Psoas muscle (tissue), 7 donors: ENCODE measurements at regions not wholly inside any gene's neighbourhood (a gene's known extent, or its start where the extent isn't known, plus 50 kb on each side); places are given as distances from the start of the nearest gene placed in this dataset.

Source experiments
- ATAC-seq, 4 donors: fragments of 200-7000 bp; cut with Tn5 transposase; one replicate each; pipeline ENCODE4 v1.9.1; 2020; ENCODE audit warnings: moderate library complexity in 3 of 4, mild to moderate bottlenecking in 2 of 4
- DNase-seq, 2 donors: peaks; one replicate each; pipeline ENCODE4 v3.0.0-alpha.2; 2020
- H3K27ac ChIP-seq: fragments of 200-600 bp; one replicate; pipeline ENCODE4 v1.8.0; 2022
- H3K27me3 ChIP-seq, 3 donors: fragments of 200-600 bp in 1 of 3; one replicate each; pipeline versions ENCODE4 v1.6.1 to v1.8.0; 2013 to 2022; ENCODE audit warnings: low read length in 2 of 3, mild to moderate bottlenecking in 2 of 3, moderate library complexity in 1 of 3; ENCODE audit not compliant: insufficient read depth in 3 of 3
- H3K36me3 ChIP-seq, 2 donors: fragments of 200-600 bp in 1 of 2; one replicate each; pipeline versions ENCODE4 v1.6.1 to v1.8.0; 2013 to 2022; ENCODE audit warnings: low read depth in 1 of 2, mild to moderate bottlenecking in 1 of 2, moderate library complexity in 1 of 2; ENCODE audit not compliant: insufficient read depth in 1 of 2
- H3K4me1 ChIP-seq: fragments of 200-600 bp; one replicate; pipeline ENCODE4 v1.8.0; 2022
- H3K4me3 ChIP-seq: fragments of 200-600 bp; one replicate; pipeline ENCODE4 v1.8.0; 2022; ENCODE audit warnings: mild to moderate bottlenecking
- H3K9me3 ChIP-seq: fragments of 200-600 bp; one replicate; pipeline ENCODE4 v1.8.0; 2022
- WGBS, 3 donors: extraction: QIAGEN DNeasy Blood & Tissue Kit; methylation state at CpG; one replicate each; pipeline versions ENCODE4 v1.1.6 to v1.1.7; 2013; 5-methylcytosine and 5-hydroxymethylcytosine counted together
- intact Hi-C, 2 donors: fragments of 100-400 bp; cut with DNase I; formaldehyde crosslinking; loops; one replicate each; pipeline versions ENCODE4 v1.11.0 to v1.14.2; 2022
- TF ChIP-seq, protein P1 (sequence below): fragments of 200-600 bp; IDR thresholded peaks from one replicate; pipeline ENCODE4 v1.8.0; 2022; ENCODE audit warnings: antibody characterized with exemption
- donor health status: healthy with polysubstance abuse.
- donor health status: DM: no; HTN: no; CAD: no; lungs with moderate emphysema.
- donor health status: Bipolar disorder and iron deficiency.
- donor health status: healthy.
- donor health status: DM: yes; HTN: yes; CAD: no.
- donor health status: DM: no; HTN: no; CAD: no.
- donor health status: DM: yes; HTN: yes; CAD: no.

DNA sequence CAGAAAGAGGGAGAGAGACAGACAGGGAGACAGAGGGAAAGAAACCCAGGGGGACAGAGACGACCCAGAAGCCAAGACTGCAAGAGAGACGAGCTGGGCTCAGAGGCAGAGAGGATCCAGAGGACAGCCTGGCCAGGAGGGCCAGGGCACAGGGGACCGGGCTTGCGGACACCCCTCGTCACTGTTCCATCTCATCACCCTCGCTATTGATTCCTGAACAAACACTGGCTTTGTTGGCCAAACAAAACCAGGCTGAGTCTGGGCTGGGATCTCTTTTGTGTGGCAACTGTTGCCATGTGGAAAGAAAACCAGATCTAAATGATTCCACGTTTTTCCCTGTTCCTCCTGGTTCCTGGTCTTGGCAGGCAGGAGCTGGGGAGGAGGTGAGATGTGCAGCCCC is 339.4 kb downstream of the MN1 start:
- ATAC-seq: no peak
- Histone ChIP-seq H3K27me3 (peaks cover 0 to 19% (median 3%) of the 10 kb centered on the region in 3 donors), H3K27ac (no peak overlapping the region), H3K4me3 (no peak overlapping the region), H3K4me1 (no peaks in the 10 kb centered on the region), H3K36me3 (no peaks in the 10 kb centered on the region), H3K9me3 (no peaks in the 10 kb centered on the region)
- DNase-seq: no peak
- intact Hi-C loops: no loop called here
- 46 to 48% (median 47%) methylated on average over 7 of the region's 7 CpGs for WGBS, 3 donors
- TF ChIP-seq, protein P1, sequence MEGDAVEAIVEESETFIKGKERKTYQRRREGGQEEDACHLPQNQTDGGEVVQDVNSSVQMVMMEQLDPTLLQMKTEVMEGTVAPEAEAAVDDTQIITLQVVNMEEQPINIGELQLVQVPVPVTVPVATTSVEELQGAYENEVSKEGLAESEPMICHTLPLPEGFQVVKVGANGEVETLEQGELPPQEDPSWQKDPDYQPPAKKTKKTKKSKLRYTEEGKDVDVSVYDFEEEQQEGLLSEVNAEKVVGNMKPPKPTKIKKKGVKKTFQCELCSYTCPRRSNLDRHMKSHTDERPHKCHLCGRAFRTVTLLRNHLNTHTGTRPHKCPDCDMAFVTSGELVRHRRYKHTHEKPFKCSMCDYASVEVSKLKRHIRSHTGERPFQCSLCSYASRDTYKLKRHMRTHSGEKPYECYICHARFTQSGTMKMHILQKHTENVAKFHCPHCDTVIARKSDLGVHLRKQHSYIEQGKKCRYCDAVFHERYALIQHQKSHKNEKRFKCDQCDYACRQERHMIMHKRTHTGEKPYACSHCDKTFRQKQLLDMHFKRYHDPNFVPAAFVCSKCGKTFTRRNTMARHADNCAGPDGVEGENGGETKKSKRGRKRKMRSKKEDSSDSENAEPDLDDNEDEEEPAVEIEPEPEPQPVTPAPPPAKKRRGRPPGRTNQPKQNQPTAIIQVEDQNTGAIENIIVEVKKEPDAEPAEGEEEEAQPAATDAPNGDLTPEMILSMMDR: no peak

- 83 to 85% (median 84%) methylated on average over 13 of the region's 13 CpGs for WGBS, 3 donors
- H3K9me3 ChIP-seq: no peaks in the 10 kb centered on the region
- H3K27me3 ChIP-seq: peaks cover 0 to 19% (median 3%) of the 10 kb centered on the region in 3 donors
- DNase-seq (no peak), ATAC-seq (no peak)
- no peak overlapping the region for H3K4me3 ChIP-seq
- no peak overlapping the region for H3K27ac ChIP-seq
- H3K36me3 ChIP-seq: no peaks in the 10 kb centered on the region
- no peaks in the 10 kb centered on the region for H3K4me1 ChIP-seq
- TF ChIP-seq, protein P1: no peak
- intact Hi-C loops: no loop called here
Measured at GRCh38 chr22:27463121-27463660, 338.4 kb downstream of the MN1 start.

GRCh38 chr22:27466229-27466628 is 335.3 kb downstream of the MN1 start:
- TF ChIP-seq, protein P1: no peak
- Histone ChIP-seq H3K4me1 (no peaks in the 10 kb centered on the region), H3K9me3 (no peaks in the 10 kb centered on the region), H3K4me3 (no peak overlapping the region), H3K36me3 (no peaks in the 10 kb centered on the region), H3K27me3 (peaks cover 0 to 10% (median 1%) of the 10 kb centered on the region in 3 donors), H3K27ac (no peak overlapping the region)
- DNase-seq (no peak), ATAC-seq (no peak)
- WGBS, 3 donors: 74 to 88% (median 84%) methylated on average over 2 of the region's 2 CpGs
- intact Hi-C loops: no loop called here

DNA sequence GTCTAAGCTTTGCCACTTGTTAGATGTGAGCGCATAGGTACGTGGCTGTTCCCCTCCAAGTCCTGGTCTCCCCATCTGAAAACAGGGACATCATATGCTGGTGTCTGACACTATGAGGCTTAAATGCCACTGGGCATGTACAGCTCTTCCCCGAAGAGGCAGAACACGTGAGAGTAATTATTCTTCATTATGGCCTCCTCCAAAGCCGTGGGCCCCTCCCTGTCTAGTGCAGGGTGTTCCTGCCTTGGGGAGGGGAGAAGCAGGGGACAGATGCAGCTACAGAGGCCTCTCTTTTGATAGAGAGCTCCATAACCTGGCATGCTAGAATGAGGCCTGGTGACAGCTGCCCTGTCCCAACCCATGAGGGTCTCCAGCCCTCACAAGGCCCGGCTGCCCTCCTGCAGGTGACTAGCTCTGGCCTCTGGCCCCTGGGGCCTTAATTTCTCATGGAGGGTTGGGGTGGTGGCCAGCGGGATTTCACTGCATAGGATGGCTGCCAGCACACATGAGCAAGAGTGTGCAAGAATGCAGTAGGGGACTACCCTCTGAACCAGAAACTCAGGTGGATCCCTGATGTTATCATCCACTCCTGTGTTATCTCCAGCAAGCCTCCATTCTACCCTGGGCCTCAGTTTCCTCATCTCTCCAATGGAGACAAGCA is 334.6 kb downstream of the MN1 start:
- Histone ChIP-seq H3K4me3 (no peak overlapping the region), H3K4me1 (no peaks in the 10 kb centered on the region), H3K36me3 (no peaks in the 10 kb centered on the region), H3K27ac (no peak overlapping the region), H3K27me3 (peaks cover 0 to 4% (median 1%) of the 10 kb centered on the region in 3 donors), H3K9me3 (no peaks in the 10 kb centered on the region)
- 64 to 72% (median 65%) methylated on average over 7 of the region's 7 CpGs for WGBS, 3 donors
- DNase-seq (no peak), ATAC-seq (no peak)
- TF ChIP-seq, protein P1: no peak
- intact Hi-C loops: no loop called here

- WGBS, 3 donors: 78 to 81% (median 80%) methylated on average over 10 of the region's 10 CpGs
- ATAC-seq (no peak), DNase-seq (no peak)
- Histone ChIP-seq H3K36me3 (no peaks in the 10 kb centered on the region), H3K9me3 (no peaks in the 10 kb centered on the region), H3K27ac (no peak overlapping the region), H3K27me3 (peaks cover 0 to 1% (median 0%) of the 10 kb centered on the region in 3 donors), H3K4me1 (no peaks in the 10 kb centered on the region), H3K4me3 (no peak overlapping the region)
- TF ChIP-seq, protein P1: no peak
- intact Hi-C loops: no loop called here
Measured at GRCh38 chr22:27467711-27468110, 333.8 kb downstream of the MN1 start.
